ENCODE measurements at regions not wholly inside any gene's neighbourhood (a gene's known extent, or its start where the extent isn't known, plus 50 kb on each side); places are given as distances from the start of the nearest gene placed in this dataset.
"Not testable (repeated sequence)": the region's sequence is repeated elsewhere in the genome, so short reads cannot be mapped to it uniquely, and the experiment has no call there.

- DNase-seq (ENCODE audit: low spot score): no peak
Observed at GRCh38 chr3:20726786-20727185, 540.8 kb upstream of the SGO1 start.

GRCh38 chr3:20724241-20724640 is 538.2 kb upstream of the SGO1 start:
- no peak for DNase-seq (ENCODE audit: low spot score)

GRCh38 chr3:20716425-20716824 is 530.4 kb upstream of the SGO1 start:
- DNase-seq (ENCODE audit: low spot score): not testable (repeated sequence)

- no peak for DNase-seq (ENCODE audit: low spot score)
Observed at GRCh38 chr3:20701641-20702040, 515.6 kb upstream of the SGO1 start.

GRCh38 chr3:20700714-20701113 is 514.7 kb upstream of the SGO1 start:
- DNase-seq (ENCODE audit: low spot score): no peak

GRCh38 chr3:20698896-20699295 is 512.9 kb upstream of the SGO1 start:
- no peak for DNase-seq (ENCODE audit: low spot score)

GRCh38 chr3:20696388-20697150 is 510.6 kb upstream of the SGO1 start:
- no peak for DNase-seq (ENCODE audit: low spot score)

- no peak for DNase-seq (ENCODE audit: low spot score)
Observed at GRCh38 chr3:20692675-20693074, 506.7 kb upstream of the SGO1 start.

GRCh38 chr3:20683910-20684309 is 497.9 kb upstream of the SGO1 start:
- DNase-seq (ENCODE audit: low spot score): peak; percentile 63

- no peak for DNase-seq (ENCODE audit: low spot score)
Observed at GRCh38 chr3:20682573-20682972, 496.6 kb upstream of the SGO1 start.

- DNase-seq (ENCODE audit: low spot score): no peak
Observed at GRCh38 chr3:20680990-20681628, 495.1 kb upstream of the SGO1 start.

- DNase-seq (ENCODE audit: low spot score): no peak
Observed at GRCh38 chr3:20673866-20674265, 487.9 kb upstream of the SGO1 start.

GRCh38 chr3:20669675-20670074 is 483.7 kb upstream of the SGO1 start:
- no peak for DNase-seq (ENCODE audit: low spot score)

- peak; percentile 16 for DNase-seq (ENCODE audit: low spot score)
Observed at GRCh38 chr3:20669184-20669583, 483.2 kb upstream of the SGO1 start.

GRCh38 chr3:20668411-20668810 is 482.4 kb upstream of the SGO1 start:
- peak; percentile 5 for DNase-seq (ENCODE audit: low spot score)

GRCh38 chr3:20666091-20666490 is 480.1 kb upstream of the SGO1 start:
- DNase-seq (ENCODE audit: low spot score): no peak

- DNase-seq (ENCODE audit: low spot score): no peak
Observed at GRCh38 chr3:20658491-20658890, 472.5 kb upstream of the SGO1 start.

- no peak for DNase-seq (ENCODE audit: low spot score)
Observed at GRCh38 chr3:20657560-20657959, 471.6 kb upstream of the SGO1 start.

- DNase-seq (ENCODE audit: low spot score): no peak
Observed at GRCh38 chr3:20652231-20652986, 466.4 kb upstream of the SGO1 start.

- no peak for DNase-seq (ENCODE audit: low spot score)
Observed at GRCh38 chr3:20648921-20649381, 462.9 kb upstream of the SGO1 start.

GRCh38 chr3:20648294-20648693 is 462.3 kb upstream of the SGO1 start:
- peak; percentile 68 for DNase-seq (ENCODE audit: low spot score)

- no peak for DNase-seq (ENCODE audit: low spot score)
Observed at GRCh38 chr3:20646425-20646824, 460.4 kb upstream of the SGO1 start.

- DNase-seq (ENCODE audit: low spot score): no peak
Observed at GRCh38 chr3:20645340-20645739, 459.3 kb upstream of the SGO1 start.

Measured in AG08395 (cell line).